HepG2 (cell line): ENCODE measurements at regions not wholly inside any gene's neighbourhood (a gene's known extent, or its start where the extent isn't known, plus 50 kb on each side); places are given as distances from the start of the nearest gene placed in this dataset.

Source experiments
- HDAC2 ChIP-seq: sonication (generic); formaldehyde crosslinking; IDR thresholded peaks from 2 replicates; pipeline ENCODE4 v1.4.0; 2020; ENCODE audit warnings: missing genetic modification reagents
- HOXA9 ChIP-seq: sonication (generic); formaldehyde crosslinking; IDR thresholded peaks from 2 replicates; pipeline ENCODE4 v1.8.1; 2022; ENCODE audit warnings: missing genetic modification reagents, mild to moderate bottlenecking, moderate library complexity, borderline replicate concordance
- MYC ChIP-seq: sonication (generic); formaldehyde crosslinking; IDR thresholded peaks from 2 replicates; pipeline ENCODE4 v1.9.0; 2021; ENCODE audit warnings: missing genetic modification reagents, borderline replicate concordance
- RFXAP ChIP-seq: sonication (generic); formaldehyde crosslinking; IDR thresholded peaks from 2 replicates; pipeline ENCODE4 v1.4.0; 2020; ENCODE audit warnings: missing genetic modification reagents, borderline replicate concordance
- SMC3 ChIP-seq: IDR thresholded peaks from 2 replicates; pipeline ENCODE4 v1.6.1; 2011; ENCODE audit warnings: low read length, improper control_type of control experiment
- TBX3 ChIP-seq: fragments of 450-650 bp; IDR thresholded peaks from 2 replicates; pipeline ENCODE4 v1.6.1; 2017; ENCODE audit warnings: antibody characterized with exemption, mild to moderate bottlenecking, inconsistent platforms, borderline replicate concordance
- ZFP82 ChIP-seq: sonication (generic); formaldehyde crosslinking; IDR thresholded peaks from 2 replicates; pipeline ENCODE4 v1.5.1; 2020; ENCODE audit warnings: mild to moderate bottlenecking, missing genetic modification reagents, borderline replicate concordance
- ZFY ChIP-seq: sonication (generic); formaldehyde crosslinking; IDR thresholded peaks from 2 replicates; pipeline ENCODE4 v1.4.0; 2020; ENCODE audit warnings: missing genetic modification reagents
- ZNF136 ChIP-seq: sonication (generic); formaldehyde crosslinking; IDR thresholded peaks from 2 replicates; pipeline ENCODE4 v1.8.1; 2022; ENCODE audit warnings: low read depth, mild to moderate bottlenecking, moderate library complexity, missing genetic modification reagents
- ZNF260 ChIP-seq: sonication (generic); formaldehyde crosslinking; IDR thresholded peaks from 2 replicates; pipeline ENCODE4 v1.4.0; 2020; ENCODE audit warnings: missing genetic modification reagents, low read depth, mild to moderate bottlenecking, borderline replicate concordance
- ZNF292 ChIP-seq: sonication (generic); formaldehyde crosslinking; IDR thresholded peaks from 2 replicates; pipeline ENCODE4 v1.8.1; 2022; ENCODE audit warnings: mild to moderate bottlenecking, low read depth, missing genetic modification reagents, borderline replicate concordance
- ZNF605 ChIP-seq: sonication (generic); formaldehyde crosslinking; IDR thresholded peaks from 2 replicates; pipeline ENCODE4 v1.8.0; 2022; ENCODE audit warnings: mild to moderate bottlenecking, missing genetic modification reagents
- ZNF713 ChIP-seq: sonication (generic); formaldehyde crosslinking; IDR thresholded peaks from 2 replicates; pipeline ENCODE4 v1.4.0; 2020; ENCODE audit warnings: mild to moderate bottlenecking, missing genetic modification reagents
- ZNF75D ChIP-seq: sonication (generic); formaldehyde crosslinking; IDR thresholded peaks from 2 replicates; pipeline ENCODE4 v1.8.1; 2023; ENCODE audit warnings: missing genetic modification reagents, mild to moderate bottlenecking, borderline replicate concordance
- ZNF788 ChIP-seq: sonication (generic); formaldehyde crosslinking; IDR thresholded peaks from 2 replicates; pipeline ENCODE4 v1.5.0; 2020; ENCODE audit warnings: mild to moderate bottlenecking, missing genetic modification reagents, borderline replicate concordance
- ZNF839 ChIP-seq: sonication (generic); formaldehyde crosslinking; IDR thresholded peaks from 2 replicates; pipeline ENCODE4 v1.4.0; 2020; ENCODE audit warnings: missing genetic modification reagents, mild to moderate bottlenecking, borderline replicate concordance
- TF ChIP-seq, protein P1 (sequence below): sonication (generic); formaldehyde crosslinking; IDR thresholded peaks from 2 replicates; pipeline ENCODE4 v1.5.1; 2020; ENCODE audit warnings: mild to moderate bottlenecking, missing genetic modification reagents, moderate library complexity
- TF ChIP-seq, protein P2 (sequence below): sonication (generic); formaldehyde crosslinking; IDR thresholded peaks from 2 replicates; pipeline ENCODE4 v1.5.1; 2020; ENCODE audit warnings: missing genetic modification reagents, mild to moderate bottlenecking, borderline replicate concordance
- TF ChIP-seq, protein P3 (sequence below), 2 experiments: fragments of 450-650 bp in 1 of 2; sonication (generic) in 1 of 2; formaldehyde crosslinking; IDR thresholded peaks; 2 replicates each; pipeline versions ENCODE4 v1.5.0 to v1.8.0; 2020 to 2022; ENCODE audit warnings: mild to moderate bottlenecking in 1 of 2, missing genetic modification reagents in 1 of 2
- TF ChIP-seq, protein P4 (sequence below): sonication (generic); formaldehyde crosslinking; IDR thresholded peaks from 2 replicates; pipeline ENCODE4 v1.8.1; 2023; ENCODE audit warnings: mild to moderate bottlenecking, inconsistent platforms, moderate library complexity, missing genetic modification reagents, borderline replicate concordance

DNA sequence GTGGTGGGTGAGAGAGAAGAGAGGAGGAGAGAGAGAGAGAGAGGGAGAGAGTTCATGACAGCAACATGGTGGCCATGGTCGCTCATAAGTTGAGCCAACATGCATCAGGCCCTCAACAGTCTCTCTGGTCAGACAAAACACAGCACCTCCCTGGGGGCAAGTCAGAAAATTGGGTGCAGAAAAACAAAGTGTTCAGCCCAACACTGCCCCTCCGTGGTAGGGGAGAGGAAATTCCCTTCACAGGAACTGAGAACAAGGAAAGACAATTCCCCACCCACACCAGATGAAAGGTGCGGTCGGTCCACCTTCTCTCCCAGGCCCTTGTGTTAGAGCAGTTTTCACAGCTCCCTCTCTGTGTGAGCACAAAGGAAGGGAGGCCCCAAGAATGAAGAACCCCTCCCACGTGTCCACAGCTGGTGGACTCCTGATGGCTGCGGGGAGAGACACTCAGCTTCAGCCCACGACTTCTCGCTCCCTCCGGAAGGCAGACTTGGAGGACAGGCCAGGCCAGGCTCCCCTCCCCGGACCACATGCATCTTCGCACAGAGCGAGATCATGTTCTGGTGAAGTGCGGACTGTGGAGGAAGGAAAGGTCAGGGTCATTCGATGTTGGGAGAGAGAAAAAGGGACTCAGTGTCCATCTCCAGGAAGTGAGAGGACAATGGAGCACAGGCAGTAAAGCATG lies 181.7 kb downstream of the ANAPC1 start (continued):
- TF ChIP-seq SMC3: peak; percentile 90
- TF ChIP-seq HDAC2 (CRISPR knock-in tag): peak; percentile 25; the same call in 1 of the 2 replicates
- TF ChIP-seq TBX3: 0 out of 2 replicates have a peak, but pooled peaks have one; percentile 12
- TF ChIP-seq, protein P1, sequence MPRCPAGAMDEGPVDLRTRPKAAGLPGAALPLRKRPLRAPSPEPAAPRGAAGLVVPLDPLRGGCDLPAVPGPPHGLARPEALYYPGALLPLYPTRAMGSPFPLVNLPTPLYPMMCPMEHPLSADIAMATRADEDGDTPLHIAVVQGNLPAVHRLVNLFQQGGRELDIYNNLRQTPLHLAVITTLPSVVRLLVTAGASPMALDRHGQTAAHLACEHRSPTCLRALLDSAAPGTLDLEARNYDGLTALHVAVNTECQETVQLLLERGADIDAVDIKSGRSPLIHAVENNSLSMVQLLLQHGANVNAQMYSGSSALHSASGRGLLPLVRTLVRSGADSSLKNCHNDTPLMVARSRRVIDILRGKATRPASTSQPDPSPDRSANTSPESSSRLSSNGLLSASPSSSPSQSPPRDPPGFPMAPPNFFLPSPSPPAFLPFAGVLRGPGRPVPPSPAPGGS (CRISPR knock-in tag): 0 out of 2 replicates have a peak, but pooled peaks have one; percentile 78
- no peak for TF ChIP-seq ZNF260 (CRISPR knock-in tag)
- peak; percentile 16; the same call in 1 of the 2 replicates for TF ChIP-seq ZFP82 (CRISPR knock-in tag)
- TF ChIP-seq, protein P2, sequence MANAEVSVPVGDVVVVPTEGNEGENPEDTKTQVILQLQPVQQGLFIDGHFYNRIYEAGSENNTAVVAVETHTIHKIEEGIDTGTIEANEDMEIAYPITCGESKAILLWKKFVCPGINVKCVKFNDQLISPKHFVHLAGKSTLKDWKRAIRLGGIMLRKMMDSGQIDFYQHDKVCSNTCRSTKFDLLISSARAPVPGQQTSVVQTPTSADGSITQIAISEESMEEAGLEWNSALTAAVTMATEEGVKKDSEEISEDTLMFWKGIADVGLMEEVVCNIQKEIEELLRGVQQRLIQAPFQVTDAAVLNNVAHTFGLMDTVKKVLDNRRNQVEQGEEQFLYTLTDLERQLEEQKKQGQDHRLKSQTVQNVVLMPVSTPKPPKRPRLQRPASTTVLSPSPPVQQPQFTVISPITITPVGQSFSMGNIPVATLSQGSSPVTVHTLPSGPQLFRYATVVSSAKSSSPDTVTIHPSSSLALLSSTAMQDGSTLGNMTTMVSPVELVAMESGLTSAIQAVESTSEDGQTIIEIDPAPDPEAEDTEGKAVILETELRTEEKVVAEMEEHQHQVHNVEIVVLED (CRISPR knock-in tag): 0 out of 2 replicates have a peak, but pooled peaks have one; percentile 24
- TF ChIP-seq HOXA9: no peak
- TF ChIP-seq ZNF605 (CRISPR knock-in tag): peak; percentile 65; the same call in 1 of the 2 replicates
- no peak for TF ChIP-seq ZNF713 (CRISPR knock-in tag)
- TF ChIP-seq, protein P3, sequence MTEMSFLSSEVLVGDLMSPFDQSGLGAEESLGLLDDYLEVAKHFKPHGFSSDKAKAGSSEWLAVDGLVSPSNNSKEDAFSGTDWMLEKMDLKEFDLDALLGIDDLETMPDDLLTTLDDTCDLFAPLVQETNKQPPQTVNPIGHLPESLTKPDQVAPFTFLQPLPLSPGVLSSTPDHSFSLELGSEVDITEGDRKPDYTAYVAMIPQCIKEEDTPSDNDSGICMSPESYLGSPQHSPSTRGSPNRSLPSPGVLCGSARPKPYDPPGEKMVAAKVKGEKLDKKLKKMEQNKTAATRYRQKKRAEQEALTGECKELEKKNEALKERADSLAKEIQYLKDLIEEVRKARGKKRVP (CRISPR knock-in tag; IDR thresholded peaks at IDR 0.05): no peak
- TF ChIP-seq ZNF839 (CRISPR knock-in tag): 0 out of 2 replicates have a peak, but pooled peaks have one; percentile 24
- 0 out of 2 replicates have a peak, but pooled peaks have one; percentile 25 for TF ChIP-seq RFXAP
- TF ChIP-seq ZNF788 (CRISPR knock-in tag): no peak; the same call in 1 of the 2 replicates
- TF ChIP-seq ZNF75D (CRISPR knock-in tag): no peak
- 0 out of 2 replicates have a peak, but pooled peaks have one; percentile 68 for TF ChIP-seq ZNF136 (CRISPR knock-in tag)
- peak; percentile 69 for TF ChIP-seq MYC
- TF ChIP-seq ZFY (CRISPR knock-in tag): peak; percentile 57; the same call in 1 of the 2 replicates
- TF ChIP-seq, protein P4, sequence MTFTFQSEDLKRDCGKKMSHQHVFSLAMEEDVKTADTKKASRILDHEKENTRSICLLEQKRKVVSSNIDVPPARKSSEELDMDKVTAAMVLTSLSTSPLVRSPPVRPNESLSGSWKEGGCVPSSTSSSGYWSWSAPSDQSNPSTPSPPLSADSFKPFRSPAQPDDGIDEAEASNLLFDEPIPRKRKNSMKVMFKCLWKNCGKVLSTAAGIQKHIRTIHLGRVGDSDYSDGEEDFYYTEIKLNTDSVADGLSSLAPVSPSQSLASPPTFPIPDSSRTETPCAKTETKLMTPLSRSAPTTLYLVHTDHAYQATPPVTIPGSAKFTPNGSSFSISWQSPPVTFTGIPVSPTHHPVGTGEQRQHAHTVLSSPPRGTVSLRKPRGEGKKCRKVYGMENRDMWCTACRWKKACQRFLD: 0 out of 2 replicates have a peak, but pooled peaks have one; percentile 77
- no peak; the same call in 1 of the 2 replicates for TF ChIP-seq ZNF292 (CRISPR knock-in tag)
